ENCODE measurements at regions not wholly inside any gene's neighbourhood (a gene's known extent, or its start where the extent isn't known, plus 50 kb on each side); places are given as distances from the start of the nearest gene placed in this dataset.

DNA sequence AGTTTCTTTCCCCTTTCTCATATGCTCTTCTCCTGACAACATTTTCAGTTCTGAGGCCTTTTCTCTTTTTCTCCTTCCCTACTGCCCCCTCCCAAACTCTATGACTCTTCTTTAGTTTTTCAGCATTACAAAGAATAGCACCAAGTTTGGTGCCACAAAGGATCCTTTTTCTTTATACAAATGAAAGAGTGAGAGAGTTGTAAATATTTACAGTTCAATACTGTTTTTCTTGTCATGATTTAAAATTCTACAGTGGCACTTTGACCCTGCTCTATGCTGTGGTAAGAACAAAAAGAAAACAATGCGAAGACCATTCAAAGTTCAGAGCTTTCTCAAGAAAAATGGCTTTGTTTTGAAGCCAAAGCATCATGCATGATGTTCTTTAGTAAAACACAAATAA, 667.9 kb upstream of the SGO1 start:
- no peaks in the 10 kb centered on the region for H3K36me3 Mint-ChIP-seq (ENCODE audit: insufficient read depth in 1 of 3, low read depth in 3 of 3)
- no CpG with 5 or more reads among the region's 1 CpG for WGBS (ENCODE audit: extremely low coverage, insufficient read length, low lambda C conversion rate)
- no peak overlapping the region for H3K4me2 ChIP-seq (ENCODE audit: insufficient read depth, insufficient read length, low read length)

More for the DNA sequence above, 667.9 kb upstream of the SGO1 start:
- Mint-ChIP-seq H3K9me3 (no peaks in the 10 kb centered on the region), H3K27me3 (ENCODE audit: low read depth) (no peaks in the 10 kb centered on the region), H3K4me1 (peaks cover 19 to 20% of the 10 kb centered on the region in 2 experiments), H3K27ac (no peak overlapping the region), H3K4me3 (no peak overlapping the region)
- no peak overlapping the region for H3K18ac ChIP-seq (ENCODE audit: insufficient read length, low read depth, low read length)
- H2BK20ac ChIP-seq (ENCODE audit: low read depth, low read length, poor library complexity, severe bottlenecking), result no peak overlapping the region
- DNase-seq, result no peak
- H4K91ac ChIP-seq (ENCODE audit: insufficient read length, low read depth, low read length), result no peak overlapping the region
- H3K56ac ChIP-seq (ENCODE audit: insufficient read length, low read depth, low read length), result no peak overlapping the region
- H3K4ac ChIP-seq (ENCODE audit: low read depth, low read length), result no peak overlapping the region
- H4K5ac ChIP-seq (ENCODE audit: insufficient read length, low read depth, low read length), result no peak overlapping the region
- no peak overlapping the region for H3K23ac ChIP-seq (ENCODE audit: insufficient read length, low read depth, low read length)
- no peak overlapping the region for H2BK15ac ChIP-seq (ENCODE audit: low read depth, low read length)
- H3K9me3 ChIP-seq (ENCODE audit: control insufficient read depth, low read depth, low read length), result no peaks in the 10 kb centered on the region
- H4K20me1 ChIP-seq (ENCODE audit: control insufficient read depth, insufficient read depth, insufficient read length), result no peaks in the 10 kb centered on the region
- no peak overlapping the region for H3K9ac ChIP-seq (ENCODE audit: extremely low read depth, insufficient read length, low read length)
- TF ChIP-seq, protein P1, sequence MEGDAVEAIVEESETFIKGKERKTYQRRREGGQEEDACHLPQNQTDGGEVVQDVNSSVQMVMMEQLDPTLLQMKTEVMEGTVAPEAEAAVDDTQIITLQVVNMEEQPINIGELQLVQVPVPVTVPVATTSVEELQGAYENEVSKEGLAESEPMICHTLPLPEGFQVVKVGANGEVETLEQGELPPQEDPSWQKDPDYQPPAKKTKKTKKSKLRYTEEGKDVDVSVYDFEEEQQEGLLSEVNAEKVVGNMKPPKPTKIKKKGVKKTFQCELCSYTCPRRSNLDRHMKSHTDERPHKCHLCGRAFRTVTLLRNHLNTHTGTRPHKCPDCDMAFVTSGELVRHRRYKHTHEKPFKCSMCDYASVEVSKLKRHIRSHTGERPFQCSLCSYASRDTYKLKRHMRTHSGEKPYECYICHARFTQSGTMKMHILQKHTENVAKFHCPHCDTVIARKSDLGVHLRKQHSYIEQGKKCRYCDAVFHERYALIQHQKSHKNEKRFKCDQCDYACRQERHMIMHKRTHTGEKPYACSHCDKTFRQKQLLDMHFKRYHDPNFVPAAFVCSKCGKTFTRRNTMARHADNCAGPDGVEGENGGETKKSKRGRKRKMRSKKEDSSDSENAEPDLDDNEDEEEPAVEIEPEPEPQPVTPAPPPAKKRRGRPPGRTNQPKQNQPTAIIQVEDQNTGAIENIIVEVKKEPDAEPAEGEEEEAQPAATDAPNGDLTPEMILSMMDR (conservative IDR thresholded peaks at IDR 0.05), result no peak
- H3K27ac ChIP-seq (ENCODE audit: insufficient read length, low read depth, low read length), result no peak overlapping the region
- H2BK5ac ChIP-seq (ENCODE audit: insufficient read length, low read length), result no peak overlapping the region
- H4K8ac ChIP-seq (replicated peaks; ENCODE audit: insufficient read length, low read depth, low read length), result no peak overlapping the region
- H2BK120ac ChIP-seq (ENCODE audit: low read depth, low read length, poor library complexity, severe bottlenecking), result no peak overlapping the region
- no peak overlapping the region for H2BK12ac ChIP-seq (ENCODE audit: insufficient read length, low read depth, low read length)
- H3K79me1 ChIP-seq (ENCODE audit: insufficient read depth, low read depth, low read length, poor library complexity, severe bottlenecking), result no peaks in the 10 kb centered on the region
- H3T11ph ChIP-seq (ENCODE audit: low read length), result no peak overlapping the region
- H3K14ac ChIP-seq (ENCODE audit: insufficient read depth, low read length), result no peak overlapping the region
- no peaks in the 10 kb centered on the region for H3K27me3 ChIP-seq (ENCODE audit: insufficient read depth, low read length)
- peaks cover 3% of the 10 kb centered on the region; the same call in 1 of the 2 replicates for H3K4me1 ChIP-seq (ENCODE audit: insufficient read depth, low read length)
- H2AK5ac ChIP-seq (ENCODE audit: insufficient read length, low read length), result no peak overlapping the region
- H3K23me2 ChIP-seq (ENCODE audit: insufficient read length, low read depth, low read length, poor library complexity, severe bottlenecking), result no peaks in the 10 kb centered on the region
- no peaks in the 10 kb centered on the region for H3K79me2 ChIP-seq (ENCODE audit: insufficient read depth, low read length)
- H2AFZ ChIP-seq (ENCODE audit: low read length), result no peak overlapping the region

All from H9 (cell line).